Skeletal muscle tissue (tissue), 3 donors: ENCODE measurements at regions not wholly inside any gene's neighbourhood (a gene's known extent, or its start where the extent isn't known, plus 50 kb on each side); places are given as distances from the start of the nearest gene placed in this dataset.
"Not testable (repeated sequence)": the region's sequence is repeated elsewhere in the genome, so short reads cannot be mapped to it uniquely, and the experiment has no call there.

Experiments
- H3K27ac ChIP-seq: one replicate; pipeline ENCODE4 v1.7.0; 2013; ENCODE audit warnings: mild to moderate bottlenecking, low read depth, low read length, inconsistent platforms
- H3K27me3 ChIP-seq, 3 donors: one replicate each; pipeline ENCODE4 v1.7.0; 2013; ENCODE audit warnings: low read length in 3 of 3; ENCODE audit not compliant: control insufficient read depth in 3 of 3, insufficient read depth in 3 of 3
- H3K36me3 ChIP-seq, 3 donors: one replicate each; pipeline ENCODE4 v1.7.0; 2013; ENCODE audit warnings: low read length in 3 of 3; ENCODE audit not compliant: control insufficient read depth in 3 of 3, insufficient read depth in 3 of 3
- H3K4me1 ChIP-seq, 3 donors: one replicate each; pipeline ENCODE4 v1.7.0; 2013; ENCODE audit warnings: low read length in 3 of 3, mild to moderate bottlenecking in 3 of 3; ENCODE audit not compliant: control insufficient read depth in 3 of 3, insufficient read depth in 3 of 3
- H3K4me3 ChIP-seq, 3 donors: one replicate each; pipeline ENCODE4 v1.7.0; 2013; ENCODE audit warnings: low read length in 3 of 3
- H3K9ac ChIP-seq, 3 donors: one replicate each; pipeline ENCODE4 v1.7.0; 2013; ENCODE audit warnings: low read length in 3 of 3, mild to moderate bottlenecking in 3 of 3, moderate library complexity in 2 of 3, low read depth in 1 of 3
- H3K9me3 ChIP-seq, 3 donors: one replicate each; pipeline ENCODE4 v1.7.0; 2013; ENCODE audit warnings: low read length in 3 of 3; ENCODE audit not compliant: control insufficient read depth in 3 of 3
- donor health status: Osteomylitis.

DNA sequence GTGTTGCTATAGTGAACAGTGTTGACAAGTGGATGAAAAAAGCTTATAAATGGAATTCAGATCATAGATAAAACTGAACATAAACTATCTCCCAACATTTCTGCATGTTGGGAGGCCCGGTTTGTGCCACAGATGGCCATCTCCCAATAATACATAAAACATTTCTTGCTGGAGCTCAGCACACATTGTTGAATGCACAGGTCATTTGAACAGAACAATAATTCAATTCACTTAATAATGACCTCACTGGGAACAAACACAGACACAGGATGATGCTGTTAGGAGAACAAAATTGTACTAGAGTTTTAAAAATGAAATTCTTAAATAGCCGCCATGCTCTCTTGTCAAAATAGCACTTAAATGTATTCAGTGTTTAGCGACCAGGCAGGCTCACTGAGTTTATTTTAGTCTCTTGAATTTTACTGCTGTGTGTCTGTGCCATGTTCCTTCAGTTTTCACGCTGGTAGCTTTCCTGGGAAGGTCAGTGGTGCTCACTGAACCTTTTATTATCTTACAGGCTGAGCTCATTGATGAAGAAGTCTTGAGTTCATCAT, 85.0 kb upstream of the SSBP2 start:
- Histone ChIP-seq H3K9me3 (no peaks in the 10 kb centered on the region), H3K27ac (no peak overlapping the region), H3K27me3 (no peaks in the 10 kb centered on the region), H3K4me3 (no peak overlapping the region), H3K9ac (no peak overlapping the region), H3K36me3 (no peaks in the 10 kb centered on the region), H3K4me1 (peaks cover 0 to 7% (median 0%) of the 10 kb centered on the region in 3 donors)

GRCh38 chr5:81834021-81834660, 83.2 kb upstream of the SSBP2 start:
- no peak overlapping the region for H3K9ac ChIP-seq
- H3K9me3 ChIP-seq, result no peaks in the 10 kb centered on the region
- no peak overlapping the region for H3K27ac ChIP-seq
- H3K4me1 ChIP-seq, result peaks cover 3 to 7% (median 5%) of the 10 kb centered on the region in 3 donors
- H3K27me3 ChIP-seq, result no peaks in the 10 kb centered on the region
- H3K4me3 ChIP-seq, result no peak overlapping the region
- no peaks in the 10 kb centered on the region for H3K36me3 ChIP-seq

GRCh38 chr5:81830596-81830995, 79.7 kb upstream of the SSBP2 start:
- no peak overlapping the region for H3K27ac ChIP-seq

DNA sequence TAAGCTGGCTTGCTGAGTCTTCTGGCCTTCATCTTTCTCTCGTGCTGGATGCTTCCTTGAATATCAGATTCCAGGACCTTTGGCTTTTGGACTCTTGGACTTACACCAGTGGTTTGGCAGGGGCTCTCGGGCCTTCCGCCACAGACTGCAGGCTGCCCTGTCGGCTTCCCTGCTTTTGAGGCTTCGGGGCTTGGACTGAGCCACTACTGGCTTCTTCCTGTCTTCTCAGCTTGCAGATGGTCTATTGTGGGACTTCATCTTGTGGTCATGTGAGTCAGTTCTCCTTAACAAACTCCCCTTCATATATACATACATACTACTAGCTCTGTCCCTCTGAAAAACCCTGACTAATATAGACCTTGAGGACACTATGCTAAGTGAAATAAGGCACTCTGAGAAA, 78.3 kb upstream of the SSBP2 start:
- no peaks in the 10 kb centered on the region for H3K9me3 ChIP-seq
- H3K4me1 ChIP-seq, result peaks cover 4 to 15% (median 4%) of the 10 kb centered on the region in 3 donors
- H3K4me3 ChIP-seq, result peak overlapping the region in 1 of 3 donors; percentile 21
- H3K27me3 ChIP-seq, result no peaks in the 10 kb centered on the region
- H3K27ac ChIP-seq, result no peak overlapping the region
- no peak overlapping the region for H3K9ac ChIP-seq
- H3K36me3 ChIP-seq, result no peaks in the 10 kb centered on the region

More at GRCh38 chr5:81830596-81830995, 79.7 kb upstream of the SSBP2 start:
- Histone ChIP-seq H3K9ac (no peak overlapping the region), H3K4me1 (peaks cover under 1 to 7% (median 4%) of the 10 kb centered on the region in 3 donors), H3K9me3 (no peaks in the 10 kb centered on the region), H3K36me3 (no peaks in the 10 kb centered on the region), H3K4me3 (no peak overlapping the region), H3K27me3 (no peaks in the 10 kb centered on the region)

- Histone ChIP-seq H3K9ac (no peak overlapping the region), H3K4me3 (no peak overlapping the region), H3K36me3 (no peaks in the 10 kb centered on the region), H3K27ac (no peak overlapping the region), H3K27me3 (no peaks in the 10 kb centered on the region), H3K4me1 (peaks cover 4 to 15% (median 4%) of the 10 kb centered on the region in 3 donors), H3K9me3 (no peaks in the 10 kb centered on the region)
Measured at GRCh38 chr5:81827500-81827899, 76.6 kb upstream of the SSBP2 start.

DNA sequence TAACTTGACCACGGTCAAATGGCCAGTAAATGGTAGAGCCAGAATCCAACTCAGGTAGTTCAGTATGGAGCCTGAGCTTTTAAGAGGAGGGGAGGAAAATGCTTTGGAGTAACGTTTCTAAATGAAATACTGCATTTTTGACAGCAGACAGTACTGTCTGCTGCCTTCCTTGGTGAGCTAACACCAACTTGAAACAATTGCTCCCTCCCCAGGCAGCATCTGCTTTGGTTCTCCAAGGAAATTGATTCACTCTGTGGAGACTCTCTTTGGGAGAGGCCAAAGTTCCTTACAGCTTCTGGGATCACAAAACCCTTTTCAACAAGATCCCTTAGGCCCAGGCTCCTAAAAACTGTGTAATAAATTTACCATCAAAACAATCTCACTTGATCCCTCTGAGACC, 75.2 kb upstream of the SSBP2 start:
- no peak overlapping the region for H3K9ac ChIP-seq
- no peak overlapping the region for H3K4me3 ChIP-seq
- no peaks in the 10 kb centered on the region for H3K36me3 ChIP-seq
- H3K4me1 ChIP-seq, result peaks cover 4 to 15% (median 4%) of the 10 kb centered on the region in 3 donors
- H3K27me3 ChIP-seq, result no peaks in the 10 kb centered on the region
- no peak overlapping the region for H3K27ac ChIP-seq
- H3K9me3 ChIP-seq, result no peaks in the 10 kb centered on the region

- Histone ChIP-seq H3K9ac (no peak overlapping the region), H3K9me3 (no peaks in the 10 kb centered on the region), H3K27ac (peak overlapping the region; percentile 47), H3K4me3 (no peak overlapping the region), H3K27me3 (no peaks in the 10 kb centered on the region), H3K4me1 (peaks cover 4 to 15% (median 4%) of the 10 kb centered on the region in 3 donors), H3K36me3 (no peaks in the 10 kb centered on the region)
Measured at GRCh38 chr5:81825237-81825636, 74.3 kb upstream of the SSBP2 start.

DNA sequence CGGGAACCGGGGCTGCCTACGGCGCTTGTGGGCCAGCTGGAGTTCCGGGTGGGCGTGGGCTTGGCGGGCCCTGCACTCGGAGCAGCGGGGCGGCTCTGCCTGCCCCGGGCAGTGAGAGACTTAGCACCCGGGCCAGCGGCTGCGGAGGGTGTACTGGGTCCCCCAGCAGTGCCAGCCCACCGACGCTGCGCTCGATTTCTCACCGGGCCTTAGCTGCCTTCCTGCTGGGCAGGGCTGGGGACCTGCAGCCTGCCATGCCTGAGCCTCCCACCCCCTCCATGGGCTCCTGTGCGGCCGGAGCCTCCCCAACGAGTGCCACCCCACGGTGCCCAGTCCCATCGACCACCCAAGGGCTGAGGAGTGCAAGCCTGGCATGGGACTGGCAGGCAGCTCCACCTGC, 72.8 kb upstream of the SSBP2 start:
- H3K9ac ChIP-seq, H3K27ac ChIP-seq, H3K27me3 ChIP-seq, H3K9me3 ChIP-seq, H3K4me3 ChIP-seq, H3K36me3 ChIP-seq: not testable (repeated sequence)
- peaks cover 0 to 14% (median 7%) of the 10 kb centered on the region in 3 donors for H3K4me1 ChIP-seq

DNA sequence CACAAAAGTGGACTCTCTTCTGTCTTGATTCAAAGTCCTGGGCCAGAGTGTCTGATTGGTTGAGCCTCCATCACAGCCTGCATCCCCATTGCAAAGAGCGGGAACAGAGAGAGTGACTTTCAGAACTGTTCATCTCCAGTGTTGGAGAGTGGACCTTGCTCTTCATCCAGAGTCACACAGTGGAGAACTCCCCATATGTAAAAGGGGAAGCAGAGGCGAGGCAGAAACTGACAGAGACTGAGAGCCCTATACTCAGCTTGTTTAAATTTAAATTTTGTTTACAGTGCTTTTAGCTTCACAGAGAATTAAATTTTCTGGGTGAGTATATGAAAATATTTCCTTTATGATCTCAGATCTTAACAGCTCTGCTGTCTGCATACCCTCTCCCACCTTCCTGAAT, 70.0 kb upstream of the SSBP2 start:
- H3K9ac ChIP-seq, result no peak overlapping the region
- peaks cover 0 to 14% (median 7%) of the 10 kb centered on the region in 3 donors for H3K4me1 ChIP-seq
- no peaks in the 10 kb centered on the region for H3K27me3 ChIP-seq
- H3K4me3 ChIP-seq, result no peak overlapping the region
- H3K9me3 ChIP-seq, result no peaks in the 10 kb centered on the region
- no peak overlapping the region for H3K27ac ChIP-seq
- no peaks in the 10 kb centered on the region for H3K36me3 ChIP-seq

- H3K9ac ChIP-seq, result no peak overlapping the region
- no peak overlapping the region for H3K27ac ChIP-seq
Measured at GRCh38 chr5:81820318-81820636, 69.4 kb upstream of the SSBP2 start.

More at GRCh38 chr5:81820318-81820636, 69.4 kb upstream of the SSBP2 start:
- Histone ChIP-seq H3K9me3 (no peaks in the 10 kb centered on the region), H3K4me3 (no peak overlapping the region), H3K4me1 (peaks cover 0 to 12% (median 5%) of the 10 kb centered on the region in 3 donors), H3K36me3 (no peaks in the 10 kb centered on the region), H3K27me3 (no peaks in the 10 kb centered on the region)
